Esophagus muscularis mucosa (tissue), 3 donors: ENCODE measurements at regions not wholly inside any gene's neighbourhood (a gene's known extent, or its start where the extent isn't known, plus 50 kb on each side); places are given as distances from the start of the nearest gene placed in this dataset.

ENCODE experiments used
- CTCF ChIP-seq, 3 experiments: fragments of 200-600 bp in 2 of 3; fragments of 450-650 bp in 1 of 3; sonication (generic) in 2 of 3; IDR thresholded peaks; one replicate each; pipeline ENCODE4 v1.5.1; 2017 to 2019; ENCODE audit warnings: antibody characterized with exemption in 3 of 3, mild to moderate bottlenecking in 2 of 3, moderate library complexity in 1 of 3
- EP300 ChIP-seq: sonication (generic); formaldehyde crosslinking; IDR thresholded peaks from one replicate; pipeline ENCODE4 v1.6.1; 2017; ENCODE audit warnings: antibody characterized with exemption

- TF ChIP-seq CTCF (IDR thresholded peaks at IDR 0.05): no peak
- no peak for TF ChIP-seq EP300
Measured at GRCh38 chr2:180618570-180618969, 361.8 kb upstream of the UBE2E3 start.
